ENCODE measurements at regions not wholly inside any gene's neighbourhood (a gene's known extent, or its start where the extent isn't known, plus 50 kb on each side); places are given as distances from the start of the nearest gene placed in this dataset.

DNA sequence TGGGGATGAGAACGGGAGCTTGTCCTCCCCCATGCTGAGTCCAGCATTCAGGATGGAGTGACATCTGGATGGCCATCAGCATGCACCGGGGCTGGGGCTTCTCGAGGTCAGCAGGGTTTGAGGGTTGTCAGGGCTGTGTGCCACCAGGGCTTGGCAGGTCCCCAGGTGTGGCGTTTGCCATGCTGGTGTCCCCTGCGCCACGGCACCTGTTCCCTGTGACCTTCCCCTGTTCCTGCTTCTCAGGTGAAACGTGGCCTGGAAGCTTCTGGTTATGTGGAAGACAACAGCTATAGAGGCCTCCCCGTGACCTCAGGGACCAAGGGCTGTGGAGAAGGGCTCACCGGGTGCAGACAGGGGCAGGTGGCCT lies 152.4 kb downstream of the KIF26A start:
- no peak overlapping the region for H3K27ac ChIP-seq
- no peak overlapping the region for H3K4me2 ChIP-seq
- no peaks in the 10 kb centered on the region for H3K27me3 ChIP-seq
- no peaks in the 10 kb centered on the region for H4K20me1 ChIP-seq (ENCODE audit: insufficient read depth, poor library complexity, severe bottlenecking)
- no peak for TF ChIP-seq EZH2phosphoT487 (IDR thresholded peaks at IDR 0.05; ENCODE audit: low read depth, severe bottlenecking, unreplicated experiment)
- TF ChIP-seq CTCF (IDR thresholded peaks at IDR 0.05; ENCODE audit: poor library complexity), result no peak
- TF ChIP-seq EZH2 (IDR thresholded peaks at IDR 0.05; ENCODE audit: borderline replicate concordance), result no peak
- no peaks in the 10 kb centered on the region for H3K9me3 ChIP-seq (ENCODE audit: low read depth)
- H3K4me3 ChIP-seq, result no peak overlapping the region
- no peaks in the 10 kb centered on the region for H3K79me2 ChIP-seq
- 77% methylated on average over 9 of the region's 9 CpGs for WGBS (ENCODE audit: low lambda C conversion rate, missing lambda C conversion rate)
- no peak for DNase-seq (ENCODE audit: low spot score)
- H3K9me2 ChIP-seq (replicated peaks; ENCODE audit: insufficient read depth), result no peaks in the 10 kb centered on the region
- H3K4me1 ChIP-seq (ENCODE audit: insufficient read depth), result peaks cover 8% of the 10 kb centered on the region
- H3K36me3 ChIP-seq (replicated peaks; ENCODE audit: insufficient read depth, low read depth), result no peaks in the 10 kb centered on the region
- H2AFZ ChIP-seq, result no peak overlapping the region

DNA sequence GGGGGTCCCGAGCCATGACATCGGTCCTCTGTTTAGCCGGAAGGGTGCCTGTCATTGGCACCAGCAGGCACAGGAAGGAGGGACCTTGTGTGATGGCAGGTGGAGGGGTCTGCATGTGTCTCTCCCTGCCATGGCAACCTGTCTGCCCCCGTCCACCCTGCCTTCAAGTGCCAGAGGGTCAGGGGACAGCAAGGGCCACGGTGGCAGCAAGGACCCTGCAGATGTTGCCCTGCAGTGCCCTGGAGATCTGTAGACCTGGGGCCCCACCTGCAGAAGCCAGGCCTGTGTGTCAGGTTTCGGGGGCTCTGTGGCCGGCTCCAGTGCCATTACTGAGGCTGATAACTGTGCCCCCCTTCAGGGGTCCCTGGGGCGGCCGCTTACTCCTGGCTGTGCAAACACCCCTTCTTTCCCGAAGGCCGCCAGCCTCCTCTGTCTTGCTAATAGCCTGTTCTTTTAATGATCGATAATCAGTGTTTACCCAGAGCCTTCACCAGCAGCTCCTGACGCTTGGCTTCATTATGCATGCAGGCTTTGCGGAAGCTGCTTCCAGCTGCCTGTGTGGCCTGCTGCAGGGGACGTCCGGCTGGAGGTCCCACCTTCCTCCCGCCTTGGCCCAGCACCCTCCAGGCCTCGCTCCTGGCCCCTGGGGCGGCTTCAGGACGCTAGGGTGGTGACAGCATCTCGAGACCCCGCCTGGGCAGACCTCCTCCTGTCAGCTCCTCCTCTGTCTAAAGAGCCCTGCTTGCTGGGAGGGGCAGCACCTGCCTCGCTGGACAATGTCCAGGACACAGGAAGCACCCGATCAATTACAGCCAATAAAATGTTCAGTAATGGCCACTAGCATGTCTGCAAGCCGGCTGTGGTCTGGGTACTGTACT lies 153.0 kb downstream of the KIF26A start:
- no peaks in the 10 kb centered on the region for H3K9me2 ChIP-seq (replicated peaks; ENCODE audit: insufficient read depth)
- no peaks in the 10 kb centered on the region for H3K36me3 ChIP-seq (replicated peaks; ENCODE audit: insufficient read depth, low read depth)
- H3K79me2 ChIP-seq, result no peaks in the 10 kb centered on the region
- WGBS (ENCODE audit: low lambda C conversion rate, missing lambda C conversion rate), result 27% methylated on average over 25 of the region's 25 CpGs
- no peaks in the 10 kb centered on the region for H3K27me3 ChIP-seq
- H4K20me1 ChIP-seq (ENCODE audit: insufficient read depth, poor library complexity, severe bottlenecking), result no peaks in the 10 kb centered on the region
- no peaks in the 10 kb centered on the region for H3K9me3 ChIP-seq (ENCODE audit: low read depth)
- DNase-seq (ENCODE audit: low spot score), result no peak
- H3K4me3 ChIP-seq, result no peak overlapping the region
- no peak overlapping the region for H3K27ac ChIP-seq
- no peak for TF ChIP-seq EZH2 (IDR thresholded peaks at IDR 0.05; ENCODE audit: borderline replicate concordance)
- TF ChIP-seq CTCF (IDR thresholded peaks at IDR 0.05; ENCODE audit: poor library complexity), result no peak
- TF ChIP-seq EZH2phosphoT487 (IDR thresholded peaks at IDR 0.05; ENCODE audit: low read depth, severe bottlenecking, unreplicated experiment), result no peak
- peak overlapping the region; percentile 55 for H3K4me2 ChIP-seq
- H2AFZ ChIP-seq, result no peak overlapping the region
- peaks cover 8% of the 10 kb centered on the region for H3K4me1 ChIP-seq (ENCODE audit: insufficient read depth)

GRCh38 chr14:104292084-104292970 lies 153.9 kb downstream of the KIF26A start:
- TF ChIP-seq EZH2 (IDR thresholded peaks at IDR 0.05; ENCODE audit: borderline replicate concordance) (no peak), EZH2phosphoT487 (IDR thresholded peaks at IDR 0.05; ENCODE audit: low read depth, severe bottlenecking, unreplicated experiment) (no peak), CTCF (IDR thresholded peaks at IDR 0.05; ENCODE audit: poor library complexity) (no peak)
- H3K4me3 ChIP-seq, result no peak overlapping the region
- 83% methylated on average over 19 of the region's 28 CpGs for WGBS (ENCODE audit: low lambda C conversion rate, missing lambda C conversion rate)
- no peak overlapping the region for H3K27ac ChIP-seq
- H4K20me1 ChIP-seq (ENCODE audit: insufficient read depth, poor library complexity, severe bottlenecking), result no peaks in the 10 kb centered on the region
- H3K9me2 ChIP-seq (replicated peaks; ENCODE audit: insufficient read depth), result no peaks in the 10 kb centered on the region
- peaks cover 8% of the 10 kb centered on the region for H3K4me1 ChIP-seq (ENCODE audit: insufficient read depth)
- H3K36me3 ChIP-seq (replicated peaks; ENCODE audit: insufficient read depth, low read depth), result no peaks in the 10 kb centered on the region
- H3K9me3 ChIP-seq (ENCODE audit: low read depth), result no peaks in the 10 kb centered on the region
- no peak overlapping the region for H2AFZ ChIP-seq
- H3K4me2 ChIP-seq, result peak overlapping the region; percentile 55
- no peaks in the 10 kb centered on the region for H3K79me2 ChIP-seq
- H3K27me3 ChIP-seq, result no peaks in the 10 kb centered on the region
- no peak for DNase-seq (ENCODE audit: low spot score)
